HCT116 (cell line): ENCODE measurements at regions not wholly inside any gene's neighbourhood (a gene's known extent, or its start where the extent isn't known, plus 50 kb on each side); places are given as distances from the start of the nearest gene placed in this dataset.

Source experiments
- ATAC-seq: fragments of 200-7000 bp; cut with Tn5 transposase; 2 replicates; pipeline ENCODE4 v1.9.1; 2020; ENCODE audit warnings: mild to moderate bottlenecking, moderate library complexity
- BruUV-seq: library from RNA; stranded (reverse); fragments of 400-500 nt; replicated peaks from 2 replicates; lab custom pipeline; 2021; lab: Mats Ljungman, UMichigan
- CTCF ChIA-PET: fragments of 300-600 bp; sonication (Branson Sonifier 250); formaldehyde crosslinking; loops from one replicate; lab custom pipeline; 2021; ENCODE audit warnings: antibody characterized with exemption; lab: Charles Lee
- POLR2A ChIA-PET: fragments of 300-600, 350-600 bp; sonication (Branson Sonifier 250); formaldehyde crosslinking; loops from one replicate; lab custom pipeline; 2021; ENCODE audit warnings: antibody characterized with exemption; lab: Charles Lee
- RAD21 ChIA-PET, 2 experiments: fragments of 300-600 bp; sonication (Branson Sonifier 250); formaldehyde crosslinking; loops; one replicate each; lab custom pipeline; 2023; ENCODE audit warnings: low total read pairs in 2 of 2; ENCODE audit not compliant: uncharacterized antibody in 2 of 2, unreplicated experiment in 2 of 2, low non-redundant PET in 1 of 2; lab: Charles Lee
- DNase-seq: peaks from one replicate; pipeline ENCODE4 v3.0.0-alpha.2; 2010; ENCODE audit warnings: low read depth, low spot score
- H2AFZ ChIP-seq: fragments of 200-600 bp; shearing (Covaris generic), sonication (generic); 2 replicates; pipeline ENCODE4 v1.6.1; 2017; ENCODE audit warnings: low read depth, mixed run types, mixed read lengths, antibody characterized with exemption, low read length; ENCODE audit not compliant: poor library complexity, severe bottlenecking
- H3K27ac ChIP-seq: 2 replicates; pipeline ENCODE4 v1.5.1; 2012; ENCODE audit warnings: low read depth, low read length
- H3K27me3 ChIP-seq: fragments of 200-600 bp; sonication (generic); 2 replicates; pipeline ENCODE4 v1.6.1; 2016; ENCODE audit warnings: mixed run types, low read length, mixed read lengths; ENCODE audit not compliant: insufficient read depth
- H3K36me3 ChIP-seq, 2 experiments: fragments of 200-500 bp in 1 of 2; fragments of 200-600 bp in 1 of 2; sonication (Bioruptor generic) in 1 of 2; sonication (generic) in 1 of 2; 2 replicates each; pipeline versions ENCODE4 v1.5.1 to v1.6.1; 2014 to 2016; ENCODE audit warnings: low read length in 2 of 2, inconsistent platforms in 1 of 2, mixed read lengths in 1 of 2, mixed run types in 1 of 2; ENCODE audit not compliant: insufficient read depth in 2 of 2, control insufficient read depth in 1 of 2
- H3K4me1 ChIP-seq, 2 experiments: fragments of 200-600 bp in 1 of 2; sonication (generic) in 1 of 2; 2 replicates each; pipeline versions ENCODE4 v1.5.1 to v1.6.1; 2012 to 2017; ENCODE audit warnings: low read length in 2 of 2, inconsistent platforms in 1 of 2, mild to moderate bottlenecking in 1 of 2, mixed read lengths in 1 of 2, mixed run types in 1 of 2, moderate library complexity in 1 of 2; ENCODE audit not compliant: insufficient read depth in 2 of 2, control insufficient read depth in 1 of 2
- H3K4me2 ChIP-seq: fragments of 200-600 bp; sonication (generic); 2 replicates; pipeline ENCODE4 v1.6.1; 2017; ENCODE audit warnings: mixed run types, low read length, mixed read lengths
- H3K4me3 ChIP-seq, 2 experiments: fragments of 200-600 bp in 1 of 2; sonication (generic) in 1 of 2; replicated peaks in 1 of 2; 2 replicates each; pipeline ENCODE4 v1.5.1; 2011 to 2016; ENCODE audit warnings: low read length in 2 of 2, control low read depth in 1 of 2, low read depth in 1 of 2, mild to moderate bottlenecking in 1 of 2, mixed read lengths in 1 of 2, mixed run types in 1 of 2
- H3K79me2 ChIP-seq: fragments of 200-600 bp; sonication (generic); 2 replicates; pipeline ENCODE4 v1.6.1; 2017; ENCODE audit warnings: mild to moderate bottlenecking, mixed run types, low read length, moderate library complexity, mixed read lengths; ENCODE audit not compliant: insufficient read depth
- H3K9ac ChIP-seq: fragments of 200-600 bp; sonication (generic); 2 replicates; pipeline ENCODE4 v1.6.1; 2016; ENCODE audit warnings: low read length, mixed read lengths
- H3K9me2 ChIP-seq: fragments of 200-600 bp; sonication (generic), shearing (Covaris generic); 2 replicates; pipeline ENCODE4 v1.6.1; 2017; ENCODE audit warnings: mixed run types, mild to moderate bottlenecking, moderate library complexity; ENCODE audit not compliant: insufficient read depth
- H3K9me3 ChIP-seq, 2 experiments: fragments of 200-500 bp in 1 of 2; fragments of 200-600 bp in 1 of 2; sonication (Bioruptor generic) in 1 of 2; sonication (generic) in 1 of 2; 2 replicates each; pipeline ENCODE4 v1.6.1; 2014 to 2017; ENCODE audit warnings: low read length in 2 of 2, mixed read lengths in 2 of 2, inconsistent platforms in 1 of 2, low read depth in 1 of 2, mild to moderate bottlenecking in 1 of 2, mixed run types in 1 of 2, moderate library complexity in 1 of 2; ENCODE audit not compliant: control insufficient read depth in 1 of 2, insufficient read depth in 1 of 2
- H4K20me1 ChIP-seq: fragments of 200-600 bp; sonication (generic), shearing (Covaris generic); 2 replicates; pipeline ENCODE4 v1.6.1; 2017; ENCODE audit warnings: mixed run types, mild to moderate bottlenecking, moderate library complexity; ENCODE audit not compliant: insufficient read depth
- ELF1 ChIP-seq: IDR thresholded peaks from 2 replicates; pipeline ENCODE4 v1.6.1; 2012; ENCODE audit warnings: low read depth, borderline replicate concordance
- REST ChIP-seq: IDR thresholded peaks from 2 replicates; pipeline ENCODE4 v1.6.1; 2012; ENCODE audit warnings: low read depth
- SP1 ChIP-seq: IDR thresholded peaks from 2 replicates; pipeline ENCODE4 v1.6.1; 2012; ENCODE audit warnings: low read depth
- SRF ChIP-seq: IDR thresholded peaks from 2 replicates; pipeline ENCODE4 v1.6.1; 2012; ENCODE audit warnings: low read depth
- TCF7L2 ChIP-seq: IDR thresholded peaks from 2 replicates; pipeline ENCODE4 v1.7.0; 2011; ENCODE audit warnings: borderline replicate concordance, inconsistent platforms; ENCODE audit not compliant: insufficient read depth, insufficient read length; ENCODE audit errors: extremely low read depth
- YY1 ChIP-seq: IDR thresholded peaks from 2 replicates; pipeline ENCODE4 v1.6.1; 2011; ENCODE audit warnings: low read length, low read depth, moderate library complexity, mild to moderate bottlenecking; ENCODE audit not compliant: insufficient replicate concordance; ENCODE audit errors: extremely low read depth
- ZFX ChIP-seq: fragments of 450-650 bp; IDR thresholded peaks from 2 replicates; pipeline ENCODE4 v1.6.1; 2017
- intact Hi-C: fragments of 100-400 bp; cut with micrococcal nuclease; formaldehyde crosslinking; loops from 2 replicates; pipeline ENCODE4 v1.10.0; 2022
- TF ChIP-seq, protein P1 (sequence below): IDR thresholded peaks from 2 replicates; pipeline ENCODE4 v1.6.1; 2012
- TF ChIP-seq, protein P2 (sequence below), 3 experiments: fragments of 200-600 bp in 1 of 3; sonication (generic) in 1 of 3; IDR thresholded peaks in 2 of 3; conservative IDR thresholded peaks in 1 of 3; 2 replicates each; pipeline ENCODE4 v1.5.1; 2012 to 2017; ENCODE audit warnings: low read depth in 2 of 3, low read length in 2 of 3, antibody characterized with exemption in 1 of 3, borderline replicate concordance in 1 of 3, control low read depth in 1 of 3, mild to moderate bottlenecking in 1 of 3, mixed read lengths in 1 of 3, mixed run types in 1 of 3, moderate library complexity in 1 of 3; ENCODE audit not compliant: insufficient read depth in 1 of 3
- TF ChIP-seq, protein P3 (sequence below): IDR thresholded peaks from 2 replicates; pipeline ENCODE4 v1.6.1; 2012

DNA sequence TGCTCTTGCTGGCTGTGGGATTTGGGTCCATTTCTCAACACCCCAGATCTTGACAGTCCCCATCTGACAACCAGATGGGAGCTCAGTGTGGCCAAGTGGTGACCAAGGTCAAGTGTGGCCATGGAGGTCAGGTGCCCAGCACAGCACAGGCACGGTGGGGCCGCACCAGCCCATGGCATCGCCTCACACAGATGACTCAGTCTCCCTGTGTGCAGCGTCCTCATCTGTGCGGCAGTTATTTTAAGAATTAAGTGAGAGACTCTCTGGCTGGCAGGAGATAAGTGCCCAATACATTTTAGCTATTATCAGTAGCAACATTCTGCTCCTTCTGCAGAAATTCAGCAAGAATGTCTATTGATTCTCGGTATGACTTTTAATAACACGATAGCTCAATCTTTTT lies 167.2 kb downstream of the DDX1 start:
- Histone ChIP-seq H3K27me3 (peaks cover 23% of the 10 kb centered on the region; the same call in 1 of the 2 replicates), H3K79me2 (no peaks in the 10 kb centered on the region), H3K4me3 (no peak overlapping the region), H3K9me3 (no peaks in the 10 kb centered on the region), H3K9ac (no peak overlapping the region), H3K36me3 (no peaks in the 10 kb centered on the region), H2AFZ (no peak overlapping the region), H3K4me1 (no peaks in the 10 kb centered on the region), H3K27ac (no peak overlapping the region), H3K4me2 (no peak overlapping the region), H4K20me1 (no peaks in the 10 kb centered on the region), H3K9me2 (no peaks in the 10 kb centered on the region)
- ATAC-seq, result no peak
- ChIA-PET POLR2A (no interaction called here), RAD21 (no interaction called here), CTCF (no interaction called here)
- DNase-seq, result no peak
- no TSS peak for BruUV-seq
- intact Hi-C loops, result no loop called here
- no peak for TF ChIP-seq ZFX
- no peak for TF ChIP-seq TCF7L2
- TF ChIP-seq ELF1, result no peak
- TF ChIP-seq, protein P1, sequence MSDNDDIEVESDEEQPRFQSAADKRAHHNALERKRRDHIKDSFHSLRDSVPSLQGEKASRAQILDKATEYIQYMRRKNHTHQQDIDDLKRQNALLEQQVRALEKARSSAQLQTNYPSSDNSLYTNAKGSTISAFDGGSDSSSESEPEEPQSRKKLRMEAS, result no peak
- TF ChIP-seq SP1, result no peak
- TF ChIP-seq REST, result no peak
- TF ChIP-seq YY1, result no peak
- TF ChIP-seq, protein P2, sequence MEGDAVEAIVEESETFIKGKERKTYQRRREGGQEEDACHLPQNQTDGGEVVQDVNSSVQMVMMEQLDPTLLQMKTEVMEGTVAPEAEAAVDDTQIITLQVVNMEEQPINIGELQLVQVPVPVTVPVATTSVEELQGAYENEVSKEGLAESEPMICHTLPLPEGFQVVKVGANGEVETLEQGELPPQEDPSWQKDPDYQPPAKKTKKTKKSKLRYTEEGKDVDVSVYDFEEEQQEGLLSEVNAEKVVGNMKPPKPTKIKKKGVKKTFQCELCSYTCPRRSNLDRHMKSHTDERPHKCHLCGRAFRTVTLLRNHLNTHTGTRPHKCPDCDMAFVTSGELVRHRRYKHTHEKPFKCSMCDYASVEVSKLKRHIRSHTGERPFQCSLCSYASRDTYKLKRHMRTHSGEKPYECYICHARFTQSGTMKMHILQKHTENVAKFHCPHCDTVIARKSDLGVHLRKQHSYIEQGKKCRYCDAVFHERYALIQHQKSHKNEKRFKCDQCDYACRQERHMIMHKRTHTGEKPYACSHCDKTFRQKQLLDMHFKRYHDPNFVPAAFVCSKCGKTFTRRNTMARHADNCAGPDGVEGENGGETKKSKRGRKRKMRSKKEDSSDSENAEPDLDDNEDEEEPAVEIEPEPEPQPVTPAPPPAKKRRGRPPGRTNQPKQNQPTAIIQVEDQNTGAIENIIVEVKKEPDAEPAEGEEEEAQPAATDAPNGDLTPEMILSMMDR (IDR thresholded peaks at IDR 0.05 in 2 of 3, conservative IDR thresholded peaks at IDR 0.05 in 1 of 3; ENCODE audit: borderline replicate concordance in 1 of 3, insufficient read depth in 1 of 3, low read depth in 2 of 3, low read length in 2 of 3), result no peak
- no peak for TF ChIP-seq SRF
- TF ChIP-seq, protein P3, sequence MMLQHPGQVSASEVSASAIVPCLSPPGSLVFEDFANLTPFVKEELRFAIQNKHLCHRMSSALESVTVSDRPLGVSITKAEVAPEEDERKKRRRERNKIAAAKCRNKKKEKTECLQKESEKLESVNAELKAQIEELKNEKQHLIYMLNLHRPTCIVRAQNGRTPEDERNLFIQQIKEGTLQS, result no peak
